Vagina (tissue), 2 donors: ENCODE measurements at regions not wholly inside any gene's neighbourhood (a gene's known extent, or its start where the extent isn't known, plus 50 kb on each side); places are given as distances from the start of the nearest gene placed in this dataset.

ENCODE experiments used
- DNase-seq, 2 donors: peaks; one replicate each; pipeline ENCODE4 v3.0.0-alpha.2; 2017; ENCODE audit errors: extremely low spot score in 2 of 2
- H3K27ac ChIP-seq: fragments of 200-600 bp; sonication (generic); one replicate; pipeline ENCODE4 v1.5.1; 2019
- H3K27me3 ChIP-seq: fragments of 200-600 bp; sonication (generic); one replicate; pipeline ENCODE4 v1.5.1; 2019
- H3K36me3 ChIP-seq, 2 donors: fragments of 200-600 bp; sonication (generic); one replicate each; pipeline ENCODE4 v1.5.1; 2017 to 2019
- H3K4me1 ChIP-seq: fragments of 200-600 bp; sonication (generic); one replicate; pipeline ENCODE4 v1.5.1; 2019
- H3K4me3 ChIP-seq, 2 donors: fragments of 200-600 bp; sonication (generic); 1 replicate in 1 of 2; 2 replicates in 1 of 2; pipeline ENCODE4 v1.5.1; 2016 to 2019
- H3K9me3 ChIP-seq: fragments of 200-600 bp; sonication (generic); one replicate; pipeline ENCODE4 v1.5.1; 2019
- POLR2A ChIP-seq, 2 donors: fragments of 450-650 bp; IDR thresholded peaks; one replicate each; pipeline ENCODE4 v1.6.1; 2017; ENCODE audit warnings: antibody characterized with exemption in 2 of 2, mild to moderate bottlenecking in 2 of 2, moderate library complexity in 2 of 2
- POLR2AphosphoS5 ChIP-seq, 2 donors: sonication (generic); formaldehyde crosslinking; IDR thresholded peaks; one replicate each; pipeline ENCODE4 v1.9.0; 2017; ENCODE audit warnings: antibody characterized with exemption in 2 of 2, mild to moderate bottlenecking in 2 of 2, low read depth in 1 of 2; ENCODE audit not compliant: insufficient read depth in 1 of 2
- intact Hi-C: fragments of 100-400 bp; cut with DNase I; formaldehyde crosslinking; loops from one replicate; pipeline ENCODE4 v1.15.1; 2023
- TF ChIP-seq, protein P1 (sequence below), 3 experiments: fragments of 450-650 bp in 2 of 3; fragments of 200-600 bp in 1 of 3; sonication (generic) in 1 of 3; IDR thresholded peaks; one replicate each; pipeline ENCODE4 v1.5.1; 2017 to 2019; ENCODE audit warnings: antibody characterized with exemption in 3 of 3, mild to moderate bottlenecking in 2 of 3, moderate library complexity in 2 of 3

DNA sequence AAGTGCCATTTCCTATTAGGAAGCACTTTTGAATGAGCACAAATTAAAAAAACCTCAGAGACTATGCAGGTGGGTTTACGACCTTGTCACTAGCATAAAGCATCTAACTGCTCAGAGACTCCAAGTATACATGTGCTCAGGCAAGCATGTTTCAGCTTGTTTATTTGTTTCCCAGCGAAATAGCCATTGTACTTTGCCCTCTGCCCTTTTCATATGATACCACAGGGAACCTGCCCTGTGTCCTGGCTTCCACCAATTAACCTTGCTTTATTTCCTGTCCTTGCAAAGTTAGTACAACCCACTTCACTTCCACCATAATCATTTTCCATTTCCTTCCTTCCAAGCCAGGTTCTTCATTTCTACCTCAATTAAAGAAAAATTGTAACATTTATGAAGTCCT lies 194.9 kb downstream of the DUSP6 start:
- intact Hi-C loops = no loop called here
- no peak for DNase-seq
- H3K4me1 ChIP-seq = peaks cover 31% of the 10 kb centered on the region
- H3K27me3 ChIP-seq = no peaks in the 10 kb centered on the region
- TF ChIP-seq POLR2AphosphoS5 (IDR thresholded peaks at IDR 0.05; ENCODE audit: insufficient read depth in 1 of 2, low read depth in 1 of 2) (no peak), POLR2A (IDR thresholded peaks at IDR 0.05) (no peak)
- TF ChIP-seq, protein P1, sequence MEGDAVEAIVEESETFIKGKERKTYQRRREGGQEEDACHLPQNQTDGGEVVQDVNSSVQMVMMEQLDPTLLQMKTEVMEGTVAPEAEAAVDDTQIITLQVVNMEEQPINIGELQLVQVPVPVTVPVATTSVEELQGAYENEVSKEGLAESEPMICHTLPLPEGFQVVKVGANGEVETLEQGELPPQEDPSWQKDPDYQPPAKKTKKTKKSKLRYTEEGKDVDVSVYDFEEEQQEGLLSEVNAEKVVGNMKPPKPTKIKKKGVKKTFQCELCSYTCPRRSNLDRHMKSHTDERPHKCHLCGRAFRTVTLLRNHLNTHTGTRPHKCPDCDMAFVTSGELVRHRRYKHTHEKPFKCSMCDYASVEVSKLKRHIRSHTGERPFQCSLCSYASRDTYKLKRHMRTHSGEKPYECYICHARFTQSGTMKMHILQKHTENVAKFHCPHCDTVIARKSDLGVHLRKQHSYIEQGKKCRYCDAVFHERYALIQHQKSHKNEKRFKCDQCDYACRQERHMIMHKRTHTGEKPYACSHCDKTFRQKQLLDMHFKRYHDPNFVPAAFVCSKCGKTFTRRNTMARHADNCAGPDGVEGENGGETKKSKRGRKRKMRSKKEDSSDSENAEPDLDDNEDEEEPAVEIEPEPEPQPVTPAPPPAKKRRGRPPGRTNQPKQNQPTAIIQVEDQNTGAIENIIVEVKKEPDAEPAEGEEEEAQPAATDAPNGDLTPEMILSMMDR (IDR thresholded peaks at IDR 0.05) = no peak
- no peaks in the 10 kb centered on the region for H3K9me3 ChIP-seq
- H3K36me3 ChIP-seq = no peaks in the 10 kb centered on the region
- no peak overlapping the region for H3K27ac ChIP-seq
- H3K4me3 ChIP-seq = no peak overlapping the region

DNA sequence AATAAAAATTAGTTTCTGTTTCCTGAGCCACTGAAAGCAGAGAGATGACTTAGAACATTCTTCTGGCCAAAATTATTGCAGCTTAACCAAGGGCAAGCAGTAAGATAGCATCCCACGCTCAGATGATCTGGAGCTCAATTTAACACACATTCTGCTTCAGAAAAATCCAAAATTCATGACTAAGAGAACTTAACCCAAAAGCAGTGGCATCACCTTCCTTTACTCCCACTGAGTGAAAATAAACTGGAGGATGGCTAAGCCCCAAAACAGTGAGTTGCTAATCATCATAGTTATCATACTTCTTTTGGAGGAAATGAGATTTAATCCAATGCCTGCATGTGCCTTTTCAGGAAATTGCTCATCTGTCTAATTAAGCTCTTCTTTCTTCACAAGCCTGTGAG lies 195.4 kb downstream of the DUSP6 start:
- Histone ChIP-seq H3K4me3 (no peak overlapping the region), H3K27me3 (no peaks in the 10 kb centered on the region), H3K9me3 (no peaks in the 10 kb centered on the region), H3K36me3 (no peaks in the 10 kb centered on the region), H3K4me1 (peaks cover 25% of the 10 kb centered on the region), H3K27ac (no peak overlapping the region)
- TF ChIP-seq POLR2AphosphoS5 (IDR thresholded peaks at IDR 0.05; ENCODE audit: insufficient read depth in 1 of 2, low read depth in 1 of 2) (no peak), POLR2A (IDR thresholded peaks at IDR 0.05) (no peak)
- TF ChIP-seq, protein P1 (IDR thresholded peaks at IDR 0.05) = no peak
- intact Hi-C loops = no loop called here
- no peak for DNase-seq

DNA sequence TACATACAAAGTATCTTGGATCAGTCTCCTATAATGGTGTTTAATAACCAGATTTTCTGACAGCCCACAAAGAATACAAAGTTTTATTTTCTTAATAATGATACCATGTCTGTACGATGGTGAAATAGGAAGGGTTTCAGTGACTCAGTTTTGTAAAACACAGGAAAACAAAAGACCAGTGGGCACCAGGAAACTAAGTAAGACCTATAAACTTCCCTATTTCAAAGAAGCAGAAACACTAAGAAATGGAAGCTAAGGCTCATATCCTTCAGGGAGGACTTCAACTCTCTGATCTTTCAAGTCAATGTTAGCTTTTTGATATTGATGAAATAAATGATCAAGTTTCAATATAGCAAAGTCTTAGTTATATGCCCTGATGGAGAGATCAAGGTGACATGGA lies 196.0 kb downstream of the DUSP6 start:
- Histone ChIP-seq H3K4me1 (peaks cover 22% of the 10 kb centered on the region), H3K36me3 (no peaks in the 10 kb centered on the region), H3K27me3 (no peaks in the 10 kb centered on the region), H3K9me3 (no peaks in the 10 kb centered on the region), H3K27ac (no peak overlapping the region), H3K4me3 (no peak overlapping the region)
- no peak for DNase-seq
- no peak for TF ChIP-seq POLR2A (IDR thresholded peaks at IDR 0.05)
- no peak for TF ChIP-seq POLR2AphosphoS5 (IDR thresholded peaks at IDR 0.05; ENCODE audit: insufficient read depth in 1 of 2, low read depth in 1 of 2)
- TF ChIP-seq, protein P1 (IDR thresholded peaks at IDR 0.05) = no peak
- intact Hi-C loops = no loop called here

DNA sequence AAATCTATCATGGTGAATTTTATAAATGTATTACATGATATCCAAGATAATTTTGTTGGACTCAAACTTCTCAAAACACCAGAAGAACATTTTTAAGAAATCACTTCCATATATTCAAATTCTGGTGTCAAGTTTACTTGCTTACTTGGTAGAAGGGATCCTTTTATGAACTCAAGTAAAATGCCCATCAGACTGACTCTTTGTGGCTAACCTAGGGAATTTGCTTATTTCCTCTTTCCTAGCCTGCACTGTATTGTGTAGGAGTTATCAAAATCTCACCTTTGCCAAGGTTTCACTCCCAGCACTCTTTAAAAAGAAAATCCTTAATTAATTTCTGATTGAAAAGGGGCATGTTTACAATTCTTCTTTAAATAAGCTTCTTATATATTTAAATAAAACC lies 196.5 kb downstream of the DUSP6 start:
- Histone ChIP-seq H3K27ac (no peak overlapping the region), H3K36me3 (no peaks in the 10 kb centered on the region), H3K27me3 (no peaks in the 10 kb centered on the region), H3K9me3 (no peaks in the 10 kb centered on the region), H3K4me1 (peaks cover 17% of the 10 kb centered on the region), H3K4me3 (no peak overlapping the region)
- no peak for DNase-seq
- no peak for TF ChIP-seq POLR2A (IDR thresholded peaks at IDR 0.05)
- TF ChIP-seq POLR2AphosphoS5 (IDR thresholded peaks at IDR 0.05; ENCODE audit: insufficient read depth in 1 of 2, low read depth in 1 of 2) = no peak
- TF ChIP-seq, protein P1 (IDR thresholded peaks at IDR 0.05) = no peak
- intact Hi-C loops = no loop called here

DNA sequence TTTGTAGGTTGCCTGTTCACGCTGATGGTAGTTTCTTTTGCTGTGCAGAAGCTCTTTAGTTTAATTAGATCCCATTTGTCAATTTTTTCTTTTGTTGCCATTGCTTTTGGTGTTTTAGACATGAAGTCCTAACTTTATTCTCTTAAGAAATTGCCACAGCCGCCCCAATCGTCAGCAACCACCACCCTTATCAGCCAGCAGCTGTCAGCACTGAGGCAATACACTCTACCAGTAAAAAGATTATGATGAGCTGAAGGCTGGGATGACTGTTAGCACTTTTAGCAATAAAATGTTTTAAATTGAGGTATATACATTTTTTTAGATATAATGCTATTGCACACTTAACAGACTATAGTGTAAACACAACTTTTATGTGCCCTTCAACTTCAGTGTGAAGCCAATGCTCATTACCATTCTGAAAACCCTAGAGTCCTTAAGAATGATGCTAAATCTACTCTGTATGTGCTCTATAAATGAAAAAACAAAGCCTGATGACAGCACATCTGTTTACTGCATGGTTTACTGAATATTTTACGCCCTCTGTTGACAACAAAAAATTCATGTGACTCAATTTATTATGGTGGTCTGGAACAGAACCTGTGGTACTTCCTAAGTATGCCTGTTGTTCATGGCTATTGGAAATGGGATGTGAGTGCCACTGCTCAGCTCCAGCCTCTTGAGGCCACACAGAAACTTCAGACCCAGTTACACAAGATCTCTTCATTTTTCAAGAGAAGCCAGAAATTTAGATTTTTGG lies 197.4 kb downstream of the DUSP6 start:
- Histone ChIP-seq H3K36me3 (no peaks in the 10 kb centered on the region), H3K27me3 (no peaks in the 10 kb centered on the region), H3K4me1 (peaks cover 8% of the 10 kb centered on the region), H3K27ac (no peak overlapping the region), H3K9me3 (no peaks in the 10 kb centered on the region), H3K4me3 (no peak overlapping the region)
- TF ChIP-seq, protein P1 (IDR thresholded peaks at IDR 0.05) = no peak
- TF ChIP-seq POLR2AphosphoS5 (IDR thresholded peaks at IDR 0.05; ENCODE audit: insufficient read depth in 1 of 2, low read depth in 1 of 2) (no peak), POLR2A (IDR thresholded peaks at IDR 0.05) (no peak)
- no peak for DNase-seq
- intact Hi-C loops = no loop called here
